Left forelimb (tissue), 1 donor: ENCODE measurements at regions not wholly inside any gene's neighbourhood (a gene's known extent, or its start where the extent isn't known, plus 50 kb on each side); places are given as distances from the start of the nearest gene placed in this dataset.
"Not testable (repeated sequence)": the region's sequence is repeated elsewhere in the genome, so short reads cannot be mapped to it uniquely, and the experiment has no call there.

Source experiments
- DNase-seq: peaks from one replicate; pipeline ENCODE4 v3.0.0-alpha.2; 2018; ENCODE audit warnings: low spot score

DNA sequence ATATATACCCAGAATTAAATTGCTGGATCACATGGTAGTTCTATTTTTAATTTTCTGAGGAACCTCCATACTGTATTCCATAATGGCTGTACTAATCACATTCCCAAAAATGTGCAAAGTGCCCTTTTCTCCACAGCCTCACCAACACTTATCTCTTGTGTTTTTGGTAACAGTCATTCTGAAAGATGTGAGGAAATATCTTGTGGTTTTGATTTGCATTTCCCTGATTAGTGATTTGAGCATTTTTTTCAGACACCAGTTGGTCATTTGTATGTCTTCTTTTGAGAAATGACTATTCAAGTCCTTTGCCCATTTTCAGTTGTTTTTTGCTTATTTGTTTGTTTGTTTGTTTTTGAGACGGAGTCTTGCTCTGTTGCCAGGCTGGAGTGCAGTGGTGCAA is 98.1 kb upstream of the SIMC1 start:
- not testable (repeated sequence) for DNase-seq

GRCh38 chr5:176144508-176144907 is 93.7 kb upstream of the SIMC1 start:
- no peak for DNase-seq

- not testable (repeated sequence) for DNase-seq
Measured at GRCh38 chr5:176149948-176150347, 88.3 kb upstream of the SIMC1 start.

DNA sequence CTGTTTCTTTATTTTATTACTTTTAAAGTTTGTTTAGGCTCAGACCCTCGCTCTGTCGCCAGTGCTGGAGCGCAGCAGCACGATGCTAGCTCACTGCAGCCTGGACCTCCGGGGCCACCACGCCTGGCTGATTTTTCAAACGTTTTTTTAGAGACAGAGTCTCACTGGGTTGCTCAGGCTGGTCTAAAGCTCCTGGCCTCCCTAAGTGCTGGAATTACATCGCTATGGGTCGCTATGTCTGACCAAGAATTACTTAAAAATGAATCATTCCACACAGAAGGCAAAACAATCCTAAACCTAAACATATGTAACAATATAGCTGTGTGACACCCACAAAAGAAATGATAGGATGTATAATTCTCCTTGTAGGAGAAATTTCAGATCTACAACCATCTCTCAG is 86.9 kb upstream of the SIMC1 start:
- no peak for DNase-seq

GRCh38 chr5:176152191-176152929 is 85.9 kb upstream of the SIMC1 start:
- DNase-seq, result no peak

GRCh38 chr5:176152930-176153311 is 85.3 kb upstream of the SIMC1 start:
- DNase-seq, result no peak

GRCh38 chr5:176153741-176154140 is 84.5 kb upstream of the SIMC1 start:
- no peak for DNase-seq

DNA sequence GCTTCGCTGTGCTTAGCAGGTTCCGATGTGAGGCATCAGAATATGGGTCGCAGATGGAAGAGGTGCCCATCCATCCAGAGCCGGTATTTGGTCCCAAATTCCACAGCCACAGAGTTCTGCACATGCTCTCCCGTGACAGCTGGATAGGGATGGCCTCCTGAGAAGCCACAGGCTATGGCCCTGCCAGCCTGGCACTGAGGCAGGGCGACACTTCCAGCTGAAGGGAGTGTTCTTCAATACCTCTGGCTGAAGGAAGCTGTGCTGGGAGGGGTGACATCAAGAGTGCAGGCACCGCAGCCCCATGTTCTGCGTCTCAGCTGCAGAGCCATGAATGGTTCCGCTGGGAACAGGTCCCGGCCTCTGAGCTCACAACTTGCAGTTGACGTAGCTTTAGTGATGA is 83.4 kb upstream of the SIMC1 start:
- DNase-seq, result no peak

- no peak for DNase-seq
Measured at GRCh38 chr5:176155922-176156359, 82.3 kb upstream of the SIMC1 start.

DNA sequence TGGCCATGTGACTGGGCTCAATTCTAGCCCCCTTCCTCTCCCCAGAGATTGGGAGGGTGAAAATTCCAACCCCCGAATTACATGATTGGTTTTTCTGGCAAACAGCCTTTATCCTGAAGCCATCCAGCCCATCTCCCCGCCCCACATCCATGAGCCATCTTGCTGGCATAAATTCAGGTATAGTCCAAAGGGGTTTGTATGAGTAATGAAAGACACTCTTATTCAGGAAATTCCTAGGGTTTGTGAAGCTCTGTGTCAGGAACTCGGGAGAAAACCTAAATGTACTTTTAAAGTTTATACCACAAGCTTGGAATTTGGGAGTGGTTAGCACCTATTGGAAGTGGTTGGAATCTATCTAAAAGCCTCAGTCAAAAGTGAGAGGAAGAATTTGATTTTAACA is 80.6 kb upstream of the SIMC1 start:
- DNase-seq, result no peak

DNA sequence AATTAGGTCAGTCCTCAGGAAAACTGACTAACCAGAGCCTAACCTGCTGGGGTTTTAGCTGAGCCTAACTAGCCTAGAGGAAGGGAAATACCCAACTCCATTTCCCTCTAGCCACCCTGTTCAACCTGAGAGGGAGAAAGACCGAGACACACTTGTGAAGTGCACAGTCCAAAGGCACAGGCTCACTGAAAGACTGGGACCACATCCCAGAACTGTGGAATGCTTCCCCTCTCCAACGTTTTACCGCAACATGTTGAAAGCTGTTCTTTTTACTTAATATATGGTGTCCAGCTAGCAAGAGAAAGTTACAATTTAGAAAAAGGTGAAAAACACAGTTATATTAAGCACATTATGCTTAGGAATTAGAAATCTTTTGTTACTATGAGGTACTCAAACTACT is 76.8 kb upstream of the SIMC1 start:
- no peak for DNase-seq

- DNase-seq, result no peak
Measured at GRCh38 chr5:176162198-176162597, 76.0 kb upstream of the SIMC1 start.

GRCh38 chr5:176162888-176163287 is 75.3 kb upstream of the SIMC1 start:
- no peak for DNase-seq

DNA sequence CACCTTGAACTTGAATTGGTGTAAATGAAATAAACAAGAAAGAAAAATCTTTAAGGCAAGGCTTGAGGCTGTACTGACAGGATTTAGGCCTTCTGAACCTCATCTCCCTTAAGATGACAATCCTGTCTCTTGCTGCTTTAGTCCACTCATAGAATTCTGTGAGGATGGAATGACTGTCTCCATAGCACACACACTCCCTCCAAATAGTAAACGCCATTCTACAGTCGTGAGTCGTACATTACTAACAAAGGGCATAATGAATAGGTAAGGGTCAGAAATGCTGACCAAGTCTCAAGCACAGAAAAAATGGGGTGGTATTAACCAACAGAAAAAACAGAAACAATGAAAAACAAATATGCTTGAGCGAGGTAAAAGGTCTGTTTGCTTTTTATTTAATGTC is 71.8 kb upstream of the SIMC1 start:
- DNase-seq, result no peak

DNA sequence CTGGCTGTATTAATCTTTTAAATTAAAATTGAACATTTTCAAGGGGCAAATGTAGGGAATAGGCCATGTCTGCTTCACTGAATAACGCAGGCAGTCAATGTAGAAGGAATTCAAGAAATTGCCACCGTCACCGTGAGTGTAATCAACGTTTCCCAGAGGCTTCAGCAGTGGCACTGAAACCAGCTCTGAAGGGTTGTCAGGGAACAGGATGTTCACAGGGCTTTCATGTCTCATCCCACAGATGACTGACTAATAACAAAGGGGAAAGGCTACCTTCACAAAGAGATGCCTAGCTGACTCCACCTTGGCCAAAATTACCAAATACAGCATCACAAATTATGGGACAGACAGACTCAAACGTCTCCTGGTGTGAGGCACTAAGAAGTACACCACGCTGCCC is 70.4 kb upstream of the SIMC1 start:
- DNase-seq, result no peak

DNA sequence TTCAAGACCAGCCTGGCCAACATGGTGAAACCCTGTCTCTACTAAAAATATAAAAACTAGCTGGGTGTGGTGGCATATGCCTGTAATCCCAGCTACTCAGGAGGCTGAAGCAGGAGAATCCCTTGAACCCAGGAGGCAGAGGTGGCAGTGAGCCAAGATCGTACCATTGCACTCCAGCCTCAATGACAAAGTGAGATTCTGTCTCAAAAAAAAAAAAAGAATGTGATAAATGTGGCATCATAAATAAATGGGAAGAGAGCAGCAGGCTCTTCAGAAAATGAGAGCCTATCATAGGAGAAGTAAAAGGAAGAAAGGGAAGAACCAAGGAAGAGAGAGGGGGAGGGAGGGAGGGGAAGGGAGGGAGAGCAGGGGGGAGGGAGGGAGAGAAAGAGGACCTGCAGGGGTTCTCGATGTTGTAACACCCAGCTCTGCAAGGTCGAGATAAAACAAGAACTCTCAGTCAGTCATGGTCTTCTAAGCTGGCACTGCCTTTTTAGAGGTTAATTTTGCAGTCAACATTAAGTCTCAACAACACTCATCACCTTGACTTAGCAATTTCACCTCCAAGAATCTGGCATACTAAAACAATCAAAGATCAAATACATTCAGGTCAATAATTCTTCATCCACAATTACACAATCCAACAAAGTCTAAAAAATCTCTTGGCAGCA is 68.7 kb upstream of the SIMC1 start:
- no peak for DNase-seq

GRCh38 chr5:176170084-176170483 is 68.1 kb upstream of the SIMC1 start:
- DNase-seq, result no peak

GRCh38 chr5:176171171-176171760 is 67.0 kb upstream of the SIMC1 start:
- no peak for DNase-seq

GRCh38 chr5:176172246-176172645 is 66.0 kb upstream of the SIMC1 start:
- DNase-seq, result no peak

GRCh38 chr5:176173647-176174046 is 64.6 kb upstream of the SIMC1 start:
- DNase-seq, result no peak

DNA sequence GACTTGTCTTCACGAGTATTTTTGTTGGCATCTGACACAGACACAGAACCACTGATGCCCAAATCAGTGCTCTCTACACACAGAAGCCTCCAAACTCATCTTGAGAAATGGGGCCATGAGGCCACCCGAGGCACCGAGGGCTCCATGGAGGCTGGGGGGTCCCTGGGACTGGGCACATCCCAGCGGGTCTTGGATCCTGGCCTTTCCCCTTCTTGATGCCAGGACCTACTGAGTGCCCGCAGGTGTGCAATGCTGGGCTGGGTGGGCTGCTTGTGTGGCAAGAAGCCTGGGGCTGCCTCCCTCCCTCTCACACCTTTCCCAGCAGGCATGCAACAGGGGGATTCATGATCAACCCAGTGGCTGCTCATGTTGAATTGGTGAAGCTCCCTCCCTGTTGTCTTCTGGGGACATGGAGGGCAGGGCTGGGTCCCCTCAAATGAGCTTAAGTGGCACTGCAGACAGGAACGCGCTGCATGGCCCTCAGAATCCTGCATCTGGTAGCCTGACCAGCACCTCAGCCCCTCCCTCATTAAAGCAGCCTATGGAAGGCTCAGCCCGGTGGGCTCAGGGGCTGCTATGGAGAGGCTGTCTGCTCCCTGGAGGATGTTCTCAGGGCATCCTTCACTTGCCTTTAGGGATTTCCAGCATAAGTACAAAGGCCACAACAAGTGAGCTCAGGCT is 63.7 kb upstream of the SIMC1 start:
- DNase-seq, result no peak

- DNase-seq, result no peak
Measured at GRCh38 chr5:176175101-176175852, 62.9 kb upstream of the SIMC1 start.
